Liver (tissue), 3 donors: ENCODE measurements at regions not wholly inside any gene's neighbourhood (a gene's known extent, or its start where the extent isn't known, plus 50 kb on each side); places are given as distances from the start of the nearest gene placed in this dataset.

ENCODE experiments used
- FOXA2 ChIP-seq: IDR thresholded peaks from 2 replicates; pipeline ENCODE4 v1.6.1; 2016; ENCODE audit warnings: antibody characterized with exemption
- JUND ChIP-seq, 2 donors: IDR thresholded peaks; 2 replicates each; pipeline ENCODE4 v1.6.1; 2016; ENCODE audit warnings: antibody characterized with exemption in 2 of 2
- SP1 ChIP-seq: IDR thresholded peaks from 2 replicates; pipeline ENCODE4 v1.6.1; 2018; ENCODE audit warnings: antibody characterized with exemption, mild to moderate bottlenecking
- TAF1 ChIP-seq: conservative IDR thresholded peaks from 2 replicates; pipeline ENCODE4 v1.6.1; 2016; ENCODE audit warnings: antibody characterized with exemption, mild to moderate bottlenecking
- YY1 ChIP-seq: IDR thresholded peaks from 2 replicates; pipeline ENCODE4 v1.6.1; 2016; ENCODE audit warnings: antibody characterized with exemption, mild to moderate bottlenecking
- TF ChIP-seq, protein P1 (sequence below): fragments of 150-350 bp; IDR thresholded peaks from 2 replicates; pipeline ENCODE4 v1.5.1; 2017; ENCODE audit warnings: improper control_type of control experiment, low read depth, low read length; ENCODE audit not compliant: missing input control
- TF ChIP-seq, protein P2 (sequence below): IDR thresholded peaks from 2 replicates; pipeline ENCODE4 v1.6.1; 2016; ENCODE audit warnings: antibody characterized with exemption
- TF ChIP-seq, protein P3 (sequence below): IDR thresholded peaks from 2 replicates; pipeline ENCODE4 v1.6.1; 2016; ENCODE audit warnings: antibody characterized with exemption, mild to moderate bottlenecking
- TF ChIP-seq, protein P4 (sequence below): IDR thresholded peaks from 2 replicates; pipeline ENCODE4 v1.6.1; 2016; ENCODE audit warnings: antibody characterized with exemption
- donor health status: healthy.
- donor health status: healthy.

DNA sequence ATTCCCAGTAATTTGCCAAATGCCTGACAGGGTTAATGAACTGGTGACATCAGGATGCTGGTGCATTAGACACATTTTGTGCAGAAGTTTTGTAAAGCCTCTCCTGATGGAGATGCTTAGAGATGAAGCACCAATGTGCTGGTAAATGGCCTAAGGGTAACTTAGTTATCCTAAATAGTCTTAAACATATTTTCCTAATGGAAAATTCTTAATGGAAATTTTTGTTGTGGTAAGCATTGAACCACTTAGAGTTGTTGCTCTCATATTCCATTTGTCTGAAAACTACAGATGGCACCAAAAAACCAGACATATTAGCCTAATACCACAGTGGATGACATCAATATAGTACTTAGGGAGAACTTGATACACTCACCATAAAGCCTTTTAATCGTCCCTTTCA, 154.5 kb upstream of the ANK2 start:
- TF ChIP-seq, protein P1, sequence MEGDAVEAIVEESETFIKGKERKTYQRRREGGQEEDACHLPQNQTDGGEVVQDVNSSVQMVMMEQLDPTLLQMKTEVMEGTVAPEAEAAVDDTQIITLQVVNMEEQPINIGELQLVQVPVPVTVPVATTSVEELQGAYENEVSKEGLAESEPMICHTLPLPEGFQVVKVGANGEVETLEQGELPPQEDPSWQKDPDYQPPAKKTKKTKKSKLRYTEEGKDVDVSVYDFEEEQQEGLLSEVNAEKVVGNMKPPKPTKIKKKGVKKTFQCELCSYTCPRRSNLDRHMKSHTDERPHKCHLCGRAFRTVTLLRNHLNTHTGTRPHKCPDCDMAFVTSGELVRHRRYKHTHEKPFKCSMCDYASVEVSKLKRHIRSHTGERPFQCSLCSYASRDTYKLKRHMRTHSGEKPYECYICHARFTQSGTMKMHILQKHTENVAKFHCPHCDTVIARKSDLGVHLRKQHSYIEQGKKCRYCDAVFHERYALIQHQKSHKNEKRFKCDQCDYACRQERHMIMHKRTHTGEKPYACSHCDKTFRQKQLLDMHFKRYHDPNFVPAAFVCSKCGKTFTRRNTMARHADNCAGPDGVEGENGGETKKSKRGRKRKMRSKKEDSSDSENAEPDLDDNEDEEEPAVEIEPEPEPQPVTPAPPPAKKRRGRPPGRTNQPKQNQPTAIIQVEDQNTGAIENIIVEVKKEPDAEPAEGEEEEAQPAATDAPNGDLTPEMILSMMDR: no peak
- TF ChIP-seq JUND (IDR thresholded peaks at IDR 0.05) (no peak), SP1 (no peak), TAF1 (no peak), YY1 (no peak), FOXA2 (no peak)
- TF ChIP-seq, protein P2, sequence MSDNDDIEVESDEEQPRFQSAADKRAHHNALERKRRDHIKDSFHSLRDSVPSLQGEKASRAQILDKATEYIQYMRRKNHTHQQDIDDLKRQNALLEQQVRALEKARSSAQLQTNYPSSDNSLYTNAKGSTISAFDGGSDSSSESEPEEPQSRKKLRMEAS: no peak
- TF ChIP-seq, protein P3, sequence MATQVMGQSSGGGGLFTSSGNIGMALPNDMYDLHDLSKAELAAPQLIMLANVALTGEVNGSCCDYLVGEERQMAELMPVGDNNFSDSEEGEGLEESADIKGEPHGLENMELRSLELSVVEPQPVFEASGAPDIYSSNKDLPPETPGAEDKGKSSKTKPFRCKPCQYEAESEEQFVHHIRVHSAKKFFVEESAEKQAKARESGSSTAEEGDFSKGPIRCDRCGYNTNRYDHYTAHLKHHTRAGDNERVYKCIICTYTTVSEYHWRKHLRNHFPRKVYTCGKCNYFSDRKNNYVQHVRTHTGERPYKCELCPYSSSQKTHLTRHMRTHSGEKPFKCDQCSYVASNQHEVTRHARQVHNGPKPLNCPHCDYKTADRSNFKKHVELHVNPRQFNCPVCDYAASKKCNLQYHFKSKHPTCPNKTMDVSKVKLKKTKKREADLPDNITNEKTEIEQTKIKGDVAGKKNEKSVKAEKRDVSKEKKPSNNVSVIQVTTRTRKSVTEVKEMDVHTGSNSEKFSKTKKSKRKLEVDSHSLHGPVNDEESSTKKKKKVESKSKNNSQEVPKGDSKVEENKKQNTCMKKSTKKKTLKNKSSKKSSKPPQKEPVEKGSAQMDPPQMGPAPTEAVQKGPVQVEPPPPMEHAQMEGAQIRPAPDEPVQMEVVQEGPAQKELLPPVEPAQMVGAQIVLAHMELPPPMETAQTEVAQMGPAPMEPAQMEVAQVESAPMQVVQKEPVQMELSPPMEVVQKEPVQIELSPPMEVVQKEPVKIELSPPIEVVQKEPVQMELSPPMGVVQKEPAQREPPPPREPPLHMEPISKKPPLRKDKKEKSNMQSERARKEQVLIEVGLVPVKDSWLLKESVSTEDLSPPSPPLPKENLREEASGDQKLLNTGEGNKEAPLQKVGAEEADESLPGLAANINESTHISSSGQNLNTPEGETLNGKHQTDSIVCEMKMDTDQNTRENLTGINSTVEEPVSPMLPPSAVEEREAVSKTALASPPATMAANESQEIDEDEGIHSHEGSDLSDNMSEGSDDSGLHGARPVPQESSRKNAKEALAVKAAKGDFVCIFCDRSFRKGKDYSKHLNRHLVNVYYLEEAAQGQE: no peak
- TF ChIP-seq, protein P4, sequence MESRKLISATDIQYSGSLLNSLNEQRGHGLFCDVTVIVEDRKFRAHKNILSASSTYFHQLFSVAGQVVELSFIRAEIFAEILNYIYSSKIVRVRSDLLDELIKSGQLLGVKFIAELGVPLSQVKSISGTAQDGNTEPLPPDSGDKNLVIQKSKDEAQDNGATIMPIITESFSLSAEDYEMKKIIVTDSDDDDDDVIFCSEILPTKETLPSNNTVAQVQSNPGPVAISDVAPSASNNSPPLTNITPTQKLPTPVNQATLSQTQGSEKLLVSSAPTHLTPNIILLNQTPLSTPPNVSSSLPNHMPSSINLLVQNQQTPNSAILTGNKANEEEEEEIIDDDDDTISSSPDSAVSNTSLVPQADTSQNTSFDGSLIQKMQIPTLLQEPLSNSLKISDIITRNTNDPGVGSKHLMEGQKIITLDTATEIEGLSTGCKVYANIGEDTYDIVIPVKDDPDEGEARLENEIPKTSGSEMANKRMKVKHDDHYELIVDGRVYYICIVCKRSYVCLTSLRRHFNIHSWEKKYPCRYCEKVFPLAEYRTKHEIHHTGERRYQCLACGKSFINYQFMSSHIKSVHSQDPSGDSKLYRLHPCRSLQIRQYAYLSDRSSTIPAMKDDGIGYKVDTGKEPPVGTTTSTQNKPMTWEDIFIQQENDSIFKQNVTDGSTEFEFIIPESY: no peak
